Gastrocnemius medialis (tissue), 4 donors: ENCODE measurements at regions not wholly inside any gene's neighbourhood (a gene's known extent, or its start where the extent isn't known, plus 50 kb on each side); places are given as distances from the start of the nearest gene placed in this dataset.

Source experiments
- CTCF ChIP-seq, 5 experiments: fragments of 450-650 bp in 3 of 5; fragments of 200-600 bp in 2 of 5; sonication (generic) in 2 of 5; IDR thresholded peaks in 4 of 5; conservative IDR thresholded peaks in 1 of 5; 1 replicate in 4 of 5; 2 replicates in 1 of 5; pipeline ENCODE4 v1.5.1; 2016 to 2019; ENCODE audit warnings: antibody characterized with exemption in 5 of 5, mild to moderate bottlenecking in 3 of 5, moderate library complexity in 3 of 5
- POLR2A ChIP-seq, 2 donors: fragments of 450-650 bp; IDR thresholded peaks; one replicate each; pipeline ENCODE4 v1.6.1; 2017; ENCODE audit warnings: antibody characterized with exemption in 2 of 2, mild to moderate bottlenecking in 2 of 2, moderate library complexity in 2 of 2

- TF ChIP-seq CTCF (IDR thresholded peaks at IDR 0.05 in 4 of 5, conservative IDR thresholded peaks at IDR 0.05 in 1 of 5) (no peak), POLR2A (IDR thresholded peaks at IDR 0.05) (no peak)
These were observed 541.4 kb downstream of the TOX3 start for GRCh38 chr16:52005551-52005950.
